GM12878 (cell line): ENCODE measurements at regions not wholly inside any gene's neighbourhood (a gene's known extent, or its start where the extent isn't known, plus 50 kb on each side); places are given as distances from the start of the nearest gene placed in this dataset.

Source experiments
- ATAC-seq: fragments of 200-7000 bp; cut with Tn5 transposase; 3 replicates; pipeline ENCODE4 v1.9.1; 2020; ENCODE audit warnings: mild to moderate bottlenecking, moderate library complexity
- BruUV-seq: library from RNA; stranded (reverse); fragments of 400-500 nt; replicated peaks from 2 replicates; lab custom pipeline; 2021; lab: Mats Ljungman, UMichigan
- CTCF ChIA-PET: fragments of 300-600 bp; sonication (Branson Sonifier 250); formaldehyde crosslinking; extraction: SDS; loops from one replicate; lab custom pipeline; 2021; ENCODE audit warnings: inconsistent platforms; lab: Yijun Ruan, JAX
- POLR2A ChIA-PET: fragments of 350-600 bp; formaldehyde crosslinking; extraction: SDS; loops from one replicate; lab custom pipeline; 2021; ENCODE audit warnings: inconsistent platforms; lab: Charles Lee
- RAD21 ChIA-PET: fragments of 300-600 bp; sonication (Branson Sonifier 250); formaldehyde crosslinking; loops from one replicate; lab custom pipeline; 2023; ENCODE audit warnings: antibody characterized with exemption; ENCODE audit not compliant: unreplicated experiment; lab: Charles Lee
- SMC1A ChIA-PET: fragments of 300-600 bp; sonication (Branson Sonifier 250); formaldehyde crosslinking; loops from one replicate; lab custom pipeline; 2023; ENCODE audit not compliant: unreplicated experiment, uncharacterized antibody; lab: Charles Lee
- DNase-seq: peaks from one replicate; pipeline ENCODE4 v3.0.0-alpha.2; 2011; ENCODE audit warnings: low read depth, low spot score
- FAIRE-seq: peaks from 3 replicates; lab custom pipeline; 2011; peaks lifted over from hg19 to GRCh38; lab: Jason Lieb, UNC
- H2AFZ ChIP-seq: 2 replicates; pipeline ENCODE4 v1.6.0; 2011; ENCODE audit warnings: low read depth, low read length, control low read depth; ENCODE audit not compliant: control insufficient read depth
- H3K27ac ChIP-seq: 2 replicates; pipeline ENCODE4 v1.5.1; 2011; ENCODE audit warnings: control low read depth; ENCODE audit not compliant: control insufficient read depth, insufficient read depth
- H3K27me3 ChIP-seq, 2 experiments: replicated peaks in 1 of 2; 2 replicates each; pipeline versions ENCODE4 v1.6.0 to v1.6.1; 2011; ENCODE audit warnings: low read length in 1 of 2; ENCODE audit not compliant: control insufficient read depth in 2 of 2, insufficient read depth in 2 of 2
- H3K36me3 ChIP-seq, 2 experiments: 2 replicates each; pipeline ENCODE4 v1.5.1; 2011; ENCODE audit warnings: low read length in 1 of 2; ENCODE audit not compliant: control insufficient read depth in 2 of 2, insufficient read depth in 2 of 2
- H3K4me1 ChIP-seq: 2 replicates; pipeline ENCODE4 v1.6.1; 2011; ENCODE audit warnings: mild to moderate bottlenecking, low read length, moderate library complexity, mixed read lengths; ENCODE audit not compliant: control insufficient read depth, insufficient read depth
- H3K4me2 ChIP-seq: 2 replicates; pipeline ENCODE4 v1.6.0; 2011; ENCODE audit warnings: control low read depth; ENCODE audit not compliant: control insufficient read depth, insufficient read depth
- H3K4me3 ChIP-seq: fragments of 200-600 bp; sonication (generic); 2 replicates; pipeline ENCODE4 v1.5.1; 2016
- H3K79me2 ChIP-seq: 2 replicates; pipeline ENCODE4 v1.6.0; 2011; ENCODE audit warnings: low read length; ENCODE audit not compliant: control insufficient read depth, insufficient read depth
- H3K9ac ChIP-seq: 2 replicates; pipeline ENCODE4 v1.8.0; 2011; ENCODE audit warnings: low read length, control low read depth, mixed read lengths; ENCODE audit not compliant: control insufficient read depth, insufficient read depth
- H3K9me3 ChIP-seq: replicated peaks from 3 replicates; pipeline ENCODE4 v1.5.1; 2011; ENCODE audit warnings: mild to moderate bottlenecking, low read length; ENCODE audit not compliant: control insufficient read depth, insufficient read depth
- H4K20me1 ChIP-seq: 2 replicates; pipeline ENCODE4 v1.6.0; 2011; ENCODE audit not compliant: control insufficient read depth, insufficient read depth
- BMI1 ChIP-seq: fragments of 450-650 bp; IDR thresholded peaks from 2 replicates; pipeline ENCODE4 v1.6.1; 2016; ENCODE audit warnings: mild to moderate bottlenecking, moderate library complexity, borderline replicate concordance
- CBX3 ChIP-seq: fragments of 200-600 bp; sonication (generic); IDR thresholded peaks from 2 replicates; pipeline ENCODE4 v1.6.1; 2016; ENCODE audit warnings: low read depth, borderline replicate concordance
- CUX1 ChIP-seq: IDR thresholded peaks from 2 replicates; pipeline ENCODE4 v1.6.1; 2012; ENCODE audit warnings: improper control_type of control experiment, low read depth, low read length; ENCODE audit not compliant: insufficient replicate concordance
- IRF3 ChIP-seq: fragments of 450-650 bp; IDR thresholded peaks from 2 replicates; pipeline ENCODE4 v1.6.1; 2014; ENCODE audit warnings: mild to moderate bottlenecking
- KDM1A ChIP-seq: fragments of 200-600 bp; sonication (generic); IDR thresholded peaks from 2 replicates; pipeline ENCODE4 v1.6.1; 2016; ENCODE audit warnings: borderline replicate concordance
- NFXL1 ChIP-seq: fragments of 450-650 bp; IDR thresholded peaks from 2 replicates; pipeline ENCODE4 v1.6.1; 2017; ENCODE audit warnings: antibody characterized with exemption, mild to moderate bottlenecking, borderline replicate concordance
- NR2C1 ChIP-seq: fragments of 450-650 bp; IDR thresholded peaks from 2 replicates; pipeline ENCODE4 v1.6.1; 2017; ENCODE audit warnings: antibody characterized with exemption, mild to moderate bottlenecking, moderate library complexity
- ZBTB33 ChIP-seq: fragments of 450-650 bp; IDR thresholded peaks from 2 replicates; pipeline ENCODE4 v1.6.1; 2017; ENCODE audit warnings: mild to moderate bottlenecking
- ZNF274 ChIP-seq: IDR thresholded peaks from one replicate; pipeline ENCODE4 v1.8.0; 2011; ENCODE audit not compliant: insufficient read length, insufficient read depth
- ZNF687 ChIP-seq: fragments of 450-650 bp; IDR thresholded peaks from 2 replicates; pipeline ENCODE4 v1.6.1; 2017; ENCODE audit warnings: mild to moderate bottlenecking, moderate library complexity
- WGBS: methylation state at CpG from one replicate; pipeline ENCODE4 v1.1.6; 2016; ENCODE audit warnings: low lambda C conversion rate; ENCODE audit not compliant: insufficient replicate concordance, insufficient coverage; ENCODE audit errors: missing lambda C conversion rate; 5-methylcytosine and 5-hydroxymethylcytosine counted together
- in situ Hi-C: fragments of 300-500 bp; cut with MboI; formaldehyde crosslinking; loops from 9 replicates; pipeline ENCODE4 v1.14.3; 2018; ENCODE audit warnings: mixed read lengths
- intact Hi-C: fragments of 100-400 bp; cut with micrococcal nuclease; formaldehyde crosslinking; loops from one replicate; pipeline ENCODE4 v1.14.2; 2022; ENCODE audit not compliant: unreplicated experiment

GRCh38 chr15:25186906-25187645 lies 232.3 kb downstream of the SNRPN start:
- Histone ChIP-seq H2AFZ (no peak overlapping the region), H3K36me3 (no peaks in the 10 kb centered on the region), H3K27ac (no peak overlapping the region), H3K27me3 (no peaks in the 10 kb centered on the region), H4K20me1 (no peaks in the 10 kb centered on the region), H3K79me2 (no peaks in the 10 kb centered on the region), H3K4me2 (no peak overlapping the region), H3K9me3 (peaks cover 3% of the 10 kb centered on the region; the same call in 1 of the 3 replicates), H3K4me1 (no peaks in the 10 kb centered on the region), H3K9ac (no peak overlapping the region), H3K4me3 (no peak overlapping the region)
- ChIA-PET POLR2A (no interaction called here), SMC1A (no interaction called here), RAD21 (no interaction called here), CTCF (no interaction called here)
- ATAC-seq (no peak), DNase-seq (no peak), FAIRE-seq (no peak)
- intact Hi-C loops: no loop called here
- BruUV-seq: no TSS peak
- TF ChIP-seq CBX3: no peak
- TF ChIP-seq KDM1A: no peak
- no peak for TF ChIP-seq NR2C1
- TF ChIP-seq BMI1: no peak
- no peak for TF ChIP-seq CUX1
- TF ChIP-seq ZNF687: no peak
- TF ChIP-seq NFXL1: no peak
- no peak for TF ChIP-seq ZBTB33
- TF ChIP-seq IRF3: no peak
- TF ChIP-seq ZNF274: no peak
- in situ Hi-C loops: loop anchor here (25.0 kb wide), 1 partner anchor 550 kb away; no protein-coding TSS in a partner anchor
- WGBS: 37% methylated on average over 14 of the region's 14 CpGs
